ENCODE measurements at regions not wholly inside any gene's neighbourhood (a gene's known extent, or its start where the extent isn't known, plus 50 kb on each side); places are given as distances from the start of the nearest gene placed in this dataset.

GRCh38 chr5:73357576-73357975, 91.0 kb downstream of the FOXD1 start:
- Histone ChIP-seq H4K20me1 (ENCODE audit: insufficient read depth, low read length) (no peaks in the 10 kb centered on the region), H4K5ac (ENCODE audit: low read depth, low read length) (no peak overlapping the region), H3K79me1 (ENCODE audit: low read depth in 1 of 2, low read length in 2 of 2) (no peaks in the 10 kb centered on the region), H2BK20ac (ENCODE audit: low read depth, low read length) (no peak overlapping the region), H3K36me3 (ENCODE audit: control insufficient read depth, insufficient read depth, low read length) (no peaks in the 10 kb centered on the region), H4K91ac (ENCODE audit: insufficient read depth, low read depth, low read length) (no peak overlapping the region), H2AK5ac (ENCODE audit: low read depth, low read length) (no peak overlapping the region), H3K9me3 (ENCODE audit: control insufficient read depth, insufficient read depth, low read length) (no peaks in the 10 kb centered on the region), H3K9ac (ENCODE audit: low read depth, low read length) (no peak overlapping the region), H2BK15ac (ENCODE audit: low read depth, low read length) (no peak overlapping the region), H2BK120ac (ENCODE audit: low read depth, low read length) (no peak overlapping the region), H3K27me3 (ENCODE audit: control insufficient read depth, insufficient read depth, low read length) (0 out of 2 replicates have a peak, but pooled peaks cover 3% of the 10 kb centered on the region), H3K18ac (ENCODE audit: low read depth, low read length) (no peak overlapping the region), H3K23ac (ENCODE audit: low read depth, low read length) (no peak overlapping the region), H3K4me3 (ENCODE audit: insufficient read depth, low read depth, low read length) (no peak overlapping the region), H3K27ac (ENCODE audit: insufficient read depth, low read length) (no peak overlapping the region), H4K8ac (ENCODE audit: low read depth in 2 of 2, low read length in 2 of 2) (no peak overlapping the region), H2AFZ (replicated peaks; ENCODE audit: low read length, poor library complexity) (no peak overlapping the region), H3K4ac (ENCODE audit: low read depth, low read length) (no peak overlapping the region), H3K56ac (ENCODE audit: extremely low read depth, insufficient read depth, low read length) (no peak overlapping the region), H3K14ac (replicated peaks; ENCODE audit: low read depth, low read length) (no peak overlapping the region), H3K4me1 (ENCODE audit: control insufficient read depth, insufficient read depth, low read length) (peaks cover 2% of the 10 kb centered on the region; the same call in 1 of the 2 replicates), H2BK5ac (ENCODE audit: low read depth, low read length, poor library complexity, severe bottlenecking) (no peak overlapping the region), H3K9me1 (ENCODE audit: insufficient read depth, low read length) (no peaks in the 10 kb centered on the region), H2AK9ac (replicated peaks; ENCODE audit: low read depth, low read length, poor library complexity) (no peak overlapping the region), H3K4me2 (ENCODE audit: low read depth, low read length) (no peak overlapping the region)
- in situ Hi-C loops (cut with MboI; ENCODE audit: low sequenced_read_pairs) (no loop called here), intact Hi-C loops (cut with micrococcal nuclease) (no loop called here), dilution Hi-C loops (cut with HindIII; ENCODE audit: low sequenced_read_pairs, unreplicated experiment) (no loop called here)
- CTCF ChIA-PET = no interaction called here
- TF ChIP-seq RAD21 (IDR thresholded peaks at IDR 0.05; ENCODE audit: low read length) (no peak), USF2 (IDR thresholded peaks at IDR 0.05; ENCODE audit: low read depth, low read length) (no peak), CTCF (conservative IDR thresholded peaks at IDR 0.05; ENCODE audit: low read depth, low read length) (no peak), MAFK (IDR thresholded peaks at IDR 0.05; ENCODE audit: low read depth, low read length) (no peak), CHD1 (IDR thresholded peaks at IDR 0.05; ENCODE audit: low read depth, low read length) (no peak), ELK1 (IDR thresholded peaks at IDR 0.05; ENCODE audit: borderline replicate concordance, low read depth, low read length) (no peak), BHLHE40 (IDR thresholded peaks at IDR 0.05; ENCODE audit: low read depth, low read length) (no peak), CEBPB (IDR thresholded peaks at IDR 0.05; ENCODE audit: low read depth, low read length) (no peak), MAZ (IDR thresholded peaks at IDR 0.05; ENCODE audit: borderline replicate concordance, low read depth, low read length) (no peak), SMC3 (IDR thresholded peaks at IDR 0.05; ENCODE audit: low read depth, low read length) (no peak), NFE2L2 (IDR thresholded peaks at IDR 0.05; ENCODE audit: low read depth, low read length) (no peak), POLR2A (IDR thresholded peaks at IDR 0.05; ENCODE audit: low read depth, low read length) (no peak)
- no peak for ATAC-seq (ENCODE audit: low read depth)
- 77% methylated on average over 3 of the region's 3 CpGs; no CpG with 5 or more reads in 1 of the 2 experiments for WGBS, 2 experiments (ENCODE audit: extremely low coverage in 2 of 2, insufficient read length in 1 of 2)
- BruUV-seq (replicated peaks) = no TSS peak
- POLR2A ChIA-PET (ENCODE audit: unreplicated experiment) = no interaction called here
- DNase-seq = no peak

Measured in IMR-90 (cell line).